Hepatic stellate cell (primary cell): ENCODE measurements at regions not wholly inside any gene's neighbourhood (a gene's known extent, or its start where the extent isn't known, plus 50 kb on each side); places are given as distances from the start of the nearest gene placed in this dataset.
"Not testable (repeated sequence)": the region's sequence is repeated elsewhere in the genome, so short reads cannot be mapped to it uniquely, and the experiment has no call there.

Source experiments
- DNase-seq: peaks from one replicate; pipeline ENCODE4 v3.0.0; 2011; ENCODE audit warnings: low spot score

GRCh38 chr4:177802661-177803060 lies 360.4 kb upstream of the AGA start:
- no peak for DNase-seq

- no peak for DNase-seq
Measured at GRCh38 chr4:177803151-177803550, 360.9 kb upstream of the AGA start.

GRCh38 chr4:177809791-177810190 lies 367.6 kb upstream of the AGA start:
- DNase-seq = no peak

- DNase-seq = no peak
Measured at GRCh38 chr4:177810220-177810619, 368.0 kb upstream of the AGA start.

- DNase-seq = not testable (repeated sequence)
Measured at GRCh38 chr4:177818392-177818791, 376.2 kb upstream of the AGA start.

GRCh38 chr4:177826973-177827372 lies 384.7 kb upstream of the AGA start:
- DNase-seq = no peak

GRCh38 chr4:177841258-177841657 lies 399.0 kb upstream of the AGA start:
- DNase-seq = no peak

- no peak for DNase-seq
Measured at GRCh38 chr4:177853229-177853628, 411.0 kb upstream of the AGA start.

- no peak for DNase-seq
Measured at GRCh38 chr4:177855507-177856197, 413.4 kb upstream of the AGA start.

- DNase-seq = no peak
Measured at GRCh38 chr4:177860171-177860570, 417.9 kb upstream of the AGA start.

- no peak for DNase-seq
Measured at GRCh38 chr4:177861551-177862094, 419.4 kb upstream of the AGA start.

GRCh38 chr4:177862541-177863176 lies 420.4 kb upstream of the AGA start:
- DNase-seq = no peak

- DNase-seq = no peak
Measured at GRCh38 chr4:177879851-177880250, 437.6 kb upstream of the AGA start.

GRCh38 chr4:177895136-177895535 lies 452.9 kb upstream of the AGA start:
- DNase-seq = no peak

- DNase-seq = no peak
Measured at GRCh38 chr4:177901786-177902185, 459.5 kb upstream of the AGA start.

- DNase-seq = no peak
Measured at GRCh38 chr4:177902386-177902785, 460.1 kb upstream of the AGA start.

GRCh38 chr4:177907736-177908424 lies 465.6 kb upstream of the AGA start:
- DNase-seq = no peak

- no peak for DNase-seq
Measured at GRCh38 chr4:177921715-177922114, 479.5 kb upstream of the AGA start.

- no peak for DNase-seq
Measured at GRCh38 chr4:177923888-177924287, 481.7 kb upstream of the AGA start.

- no peak for DNase-seq
Measured at GRCh38 chr4:177937041-177937440, 494.8 kb upstream of the AGA start.

- no peak for DNase-seq
Measured at GRCh38 chr4:177938226-177938625, 496.0 kb upstream of the AGA start.

GRCh38 chr4:177945268-177945667 lies 503.0 kb upstream of the AGA start:
- no peak for DNase-seq

- no peak for DNase-seq
Measured at GRCh38 chr4:177947607-177948006, 505.4 kb upstream of the AGA start.
